HG03196 (cell line): ENCODE measurements at regions not wholly inside any gene's neighbourhood (a gene's known extent, or its start where the extent isn't known, plus 50 kb on each side); places are given as distances from the start of the nearest gene placed in this dataset.

ENCODE experiments used
- ATAC-seq: cut with Tn5 transposase; IDR thresholded peaks from one replicate; pipeline ENCODE4 v1.9.1; 2021; ENCODE audit not compliant: unreplicated experiment

DNA sequence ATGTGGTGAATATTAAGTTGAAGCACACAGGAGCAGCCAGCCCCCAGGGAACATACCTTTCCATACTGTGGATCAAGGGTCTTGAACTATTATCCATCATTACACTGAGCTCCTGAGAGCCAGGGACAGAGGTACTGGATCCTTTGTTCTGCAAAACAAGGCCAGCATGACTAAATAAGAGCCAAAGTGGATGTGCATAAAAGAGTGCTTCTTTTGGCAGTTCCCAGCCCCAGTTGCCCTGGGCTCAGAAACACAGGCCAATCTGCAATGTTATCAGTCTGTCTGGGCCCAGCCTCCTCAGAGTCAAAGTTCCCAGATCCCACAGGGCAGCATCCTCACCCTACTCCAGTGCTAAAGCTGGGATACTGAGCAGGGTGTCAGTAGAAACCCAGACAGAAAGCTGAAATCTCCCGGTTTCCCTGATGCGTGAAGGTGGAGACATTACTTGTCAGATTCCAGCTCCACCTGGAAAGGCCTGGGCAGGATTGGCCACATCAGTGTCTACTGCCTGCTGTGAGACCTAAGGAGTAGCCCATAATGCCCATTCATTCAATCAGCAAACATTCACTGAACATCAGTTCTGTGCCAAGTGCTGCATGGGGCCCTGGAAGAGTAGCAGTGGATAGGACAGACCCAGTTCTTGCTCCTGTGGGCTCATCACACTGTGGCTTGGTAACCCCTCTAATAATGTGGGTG is 342.7 kb downstream of the CXCL12 start:
- ATAC-seq: no peak

DNA sequence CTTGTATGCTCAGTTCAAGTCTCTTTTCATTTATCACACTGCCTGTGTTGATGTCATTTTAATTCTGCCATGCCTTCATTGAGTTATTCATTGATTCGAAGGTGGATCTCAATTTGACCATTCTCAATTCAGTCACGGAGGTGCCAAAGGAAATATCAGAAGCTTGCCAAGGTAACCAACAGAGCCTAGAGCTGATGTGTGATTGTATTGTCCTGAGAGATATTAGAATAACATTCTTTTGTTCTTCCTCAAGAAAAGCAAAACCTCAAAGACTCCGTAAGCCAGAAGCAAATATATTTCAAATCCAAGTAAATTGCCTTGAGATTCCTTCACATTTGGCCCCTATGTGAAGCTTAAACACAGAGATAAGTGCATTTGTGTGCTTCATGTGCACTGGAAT is 345.3 kb downstream of the CXCL12 start:
- no peak for ATAC-seq

DNA sequence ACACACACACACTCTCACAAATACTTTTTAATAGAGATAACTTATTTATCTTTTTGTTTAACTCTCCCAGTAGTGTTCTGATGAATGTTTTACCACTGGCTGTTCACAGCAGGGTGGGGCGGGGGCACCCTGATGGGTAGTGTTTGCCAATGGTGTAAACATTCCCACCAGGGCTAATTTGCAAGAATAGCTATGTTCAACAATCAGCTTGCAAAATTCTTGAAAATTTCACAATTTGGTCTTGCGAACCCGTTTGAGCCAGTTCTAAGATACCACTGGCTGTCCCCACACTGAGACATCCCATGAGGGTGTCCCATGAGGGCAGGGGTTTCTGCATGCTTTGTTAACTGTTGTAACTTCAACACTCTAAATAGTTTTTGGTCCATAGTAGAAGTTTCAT is 348.5 kb downstream of the CXCL12 start:
- no peak for ATAC-seq

DNA sequence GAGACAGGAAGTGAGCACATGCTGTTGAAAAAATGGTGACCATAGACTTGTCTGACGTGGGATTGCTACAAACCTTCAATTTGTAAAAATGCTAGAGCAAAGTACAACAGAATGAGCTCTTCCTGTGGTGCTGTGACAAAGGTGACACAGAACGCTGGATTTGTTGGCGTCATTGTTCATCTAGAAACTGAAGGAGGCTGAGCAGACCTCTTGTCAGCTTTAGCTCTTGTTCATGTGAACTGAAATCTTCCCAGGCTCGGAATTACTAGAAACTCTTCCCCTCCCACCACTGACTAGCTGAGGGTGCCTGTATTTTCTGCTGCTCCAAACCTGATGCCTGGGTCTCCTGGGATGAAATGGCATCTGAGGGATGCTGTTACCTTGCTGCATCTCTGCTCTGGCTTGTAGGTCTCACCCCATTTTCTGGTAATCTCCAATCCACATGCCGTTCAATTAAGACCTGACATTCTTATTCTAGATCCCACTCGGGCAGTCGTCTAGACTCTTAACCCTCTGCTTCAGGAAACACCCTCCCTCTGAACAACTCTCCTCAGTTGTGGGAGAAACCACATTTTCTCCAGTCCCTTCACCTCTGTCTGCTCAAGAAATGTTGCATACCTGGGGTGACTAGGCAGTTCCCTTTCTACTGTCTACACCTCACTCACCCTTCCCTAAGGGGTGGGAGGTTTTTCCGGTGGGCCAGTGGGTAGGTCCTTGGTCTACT is 349.3 kb downstream of the CXCL12 start:
- no peak for ATAC-seq

DNA sequence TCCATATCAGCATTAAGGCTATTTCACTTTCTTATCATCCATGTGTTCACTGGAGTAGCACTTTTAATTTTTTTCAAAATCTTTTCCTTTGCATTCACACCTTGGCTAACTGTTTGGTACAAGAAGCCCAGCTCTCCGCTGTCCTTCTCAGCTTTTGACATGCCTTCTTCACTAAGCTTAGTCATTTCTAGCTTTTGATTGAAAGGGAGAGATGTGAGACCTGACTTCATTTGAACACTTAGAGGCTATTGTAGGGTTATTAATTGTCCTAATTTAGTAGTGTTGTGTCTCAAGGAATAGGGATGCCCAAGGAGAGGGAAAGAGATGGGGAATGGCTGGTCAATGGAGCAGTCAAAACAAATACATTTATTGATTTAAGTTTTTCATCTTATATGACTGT is 350.0 kb downstream of the CXCL12 start:
- no peak for ATAC-seq

DNA sequence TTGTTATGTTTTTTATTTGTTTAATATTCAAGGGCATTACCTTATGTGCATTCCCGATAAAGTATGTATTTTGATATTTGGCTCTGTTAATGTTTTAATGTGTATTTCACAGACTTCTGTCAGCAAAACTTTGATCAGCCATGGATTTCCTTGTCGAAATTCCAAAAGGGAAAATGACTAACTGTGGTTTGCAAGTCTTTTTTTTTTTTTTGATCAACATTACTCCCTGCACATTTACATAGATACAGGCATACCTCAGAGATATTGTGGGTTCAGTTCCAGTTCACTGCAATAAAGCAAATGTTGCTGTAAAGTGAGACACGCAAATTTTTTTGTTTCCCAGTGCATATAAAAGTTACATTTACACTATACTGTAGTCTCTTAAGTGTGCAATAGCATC is 351.9 kb downstream of the CXCL12 start:
- no peak for ATAC-seq

DNA sequence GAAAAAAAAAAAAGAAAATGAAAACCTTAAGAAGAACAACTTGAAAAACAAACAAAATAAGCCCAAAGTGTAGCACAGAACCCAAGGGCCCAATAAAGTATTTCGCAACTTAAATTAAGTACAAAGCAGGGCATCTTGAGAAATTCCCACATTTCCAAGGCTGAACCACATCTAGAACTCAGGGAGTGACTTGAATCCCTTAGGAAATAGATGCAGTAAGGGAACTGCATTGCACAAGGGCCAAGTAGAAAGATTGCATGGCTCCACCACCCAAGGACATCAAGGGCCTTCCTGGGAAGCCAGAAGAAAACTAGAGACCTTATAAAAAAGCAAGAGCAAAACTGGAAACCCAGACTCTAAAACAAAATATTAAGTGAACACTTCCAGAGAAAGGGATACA is 352.7 kb downstream of the CXCL12 start:
- ATAC-seq: no peak

DNA sequence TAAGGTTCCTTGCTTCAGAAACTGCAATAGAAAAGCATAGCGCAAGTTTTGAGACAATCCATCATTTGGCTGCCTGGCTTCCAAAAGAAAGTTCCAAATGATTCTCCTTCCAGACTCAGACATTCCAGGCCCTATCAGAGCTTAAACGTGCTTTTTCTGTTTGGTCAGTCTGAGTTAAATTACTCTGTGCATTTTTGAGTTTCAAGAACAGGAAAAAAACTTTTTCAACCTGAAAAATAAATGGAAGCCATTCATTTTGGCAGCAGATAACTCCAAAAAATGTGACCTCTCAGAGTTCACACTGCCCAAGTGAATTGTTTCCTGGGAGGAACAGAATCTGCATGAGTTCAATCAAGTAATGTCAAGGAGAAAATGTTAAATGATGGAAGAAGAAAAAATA is 354.2 kb downstream of the CXCL12 start:
- ATAC-seq: no peak

DNA sequence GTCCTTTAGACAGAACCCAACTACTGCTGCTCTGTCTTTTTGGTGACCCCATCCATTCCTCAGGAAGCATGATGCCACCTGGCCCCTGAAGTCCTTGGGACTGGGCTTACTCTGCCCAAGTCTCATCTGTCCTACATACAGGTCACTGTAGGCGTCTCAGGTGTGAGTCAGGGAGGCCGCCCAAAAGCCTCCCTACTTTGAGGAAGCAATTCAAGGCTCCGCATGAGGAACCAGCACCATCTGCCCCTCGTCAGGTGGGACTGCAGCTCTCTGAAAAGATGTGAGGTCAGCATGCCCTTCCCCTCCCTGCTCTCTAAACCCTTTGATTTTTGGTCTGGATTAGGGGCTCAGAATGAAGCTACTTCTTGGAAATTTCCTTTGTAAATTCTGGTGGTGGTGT is 354.8 kb downstream of the CXCL12 start:
- ATAC-seq: peak; percentile 85

DNA sequence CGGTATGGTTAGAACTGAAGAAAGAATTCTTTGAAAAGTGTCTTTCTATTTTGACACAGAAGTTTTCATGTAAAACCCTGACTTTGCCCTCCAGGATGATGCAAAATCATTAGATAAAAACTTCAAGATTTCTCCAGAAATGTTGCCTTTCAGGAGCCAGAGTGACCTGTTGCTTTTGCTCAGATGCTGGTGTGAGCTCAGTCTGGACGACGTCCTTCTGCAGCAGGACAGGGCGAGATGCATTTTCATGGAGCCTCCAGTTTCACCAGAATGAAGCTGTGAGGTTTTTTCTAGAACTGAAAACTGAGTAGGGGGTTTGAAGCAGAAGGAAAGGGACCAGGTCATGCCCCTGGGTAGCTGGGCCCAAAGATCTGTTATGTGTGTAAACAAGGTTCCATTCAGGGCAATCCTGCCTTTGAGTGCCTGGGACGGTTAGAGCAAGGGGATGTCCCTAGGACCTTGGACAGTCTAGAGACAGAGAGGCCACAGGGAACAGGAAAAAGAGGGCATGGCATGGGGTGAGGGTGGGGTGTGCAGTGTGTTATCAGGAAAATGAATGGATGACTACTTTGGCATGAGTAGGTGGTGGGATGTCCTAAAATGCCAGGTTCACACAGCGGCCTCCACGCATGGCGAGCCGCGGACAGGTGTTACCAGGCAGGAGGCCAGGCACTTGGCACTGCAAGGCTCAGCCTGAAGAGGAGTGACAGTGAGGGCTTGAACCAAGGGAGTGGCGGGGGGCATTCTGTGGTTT is 356.3 kb downstream of the CXCL12 start:
- no peak for ATAC-seq

DNA sequence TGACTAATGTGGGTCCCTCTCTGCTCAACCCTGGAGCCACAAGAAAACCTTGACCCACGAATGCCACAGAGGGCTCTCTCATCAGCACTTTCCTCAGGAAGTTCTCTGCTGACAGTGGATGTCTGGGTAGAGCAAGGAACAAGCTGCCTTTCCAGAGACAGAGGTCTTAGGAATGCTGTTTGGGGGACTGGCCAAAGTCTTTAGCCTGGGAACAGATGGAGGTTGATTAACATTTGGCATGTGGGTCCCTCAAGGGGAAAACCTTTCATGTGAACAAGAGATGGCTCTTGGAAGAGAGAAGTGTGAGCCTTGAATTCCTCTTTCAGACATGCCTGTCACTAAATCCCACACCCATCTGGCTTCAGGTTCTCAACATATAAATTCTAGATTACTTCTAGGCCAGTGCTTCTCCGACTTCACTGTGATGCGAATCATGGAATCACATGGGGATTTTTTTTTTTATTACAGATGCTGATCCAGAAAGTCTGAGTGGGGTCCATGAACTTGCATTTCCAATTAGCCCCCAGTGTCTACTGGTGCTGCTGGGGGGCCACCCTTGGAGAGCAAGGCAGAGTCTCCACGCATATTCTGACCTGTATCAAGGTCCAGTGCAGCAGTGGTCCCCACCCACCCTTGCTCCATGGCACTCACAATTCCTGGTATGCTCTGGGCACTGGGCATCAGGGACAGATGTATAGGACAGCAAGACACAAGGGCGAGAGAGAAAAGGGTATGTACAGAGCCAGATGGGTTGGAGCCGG is 360.4 kb downstream of the CXCL12 start:
- no peak for ATAC-seq

DNA sequence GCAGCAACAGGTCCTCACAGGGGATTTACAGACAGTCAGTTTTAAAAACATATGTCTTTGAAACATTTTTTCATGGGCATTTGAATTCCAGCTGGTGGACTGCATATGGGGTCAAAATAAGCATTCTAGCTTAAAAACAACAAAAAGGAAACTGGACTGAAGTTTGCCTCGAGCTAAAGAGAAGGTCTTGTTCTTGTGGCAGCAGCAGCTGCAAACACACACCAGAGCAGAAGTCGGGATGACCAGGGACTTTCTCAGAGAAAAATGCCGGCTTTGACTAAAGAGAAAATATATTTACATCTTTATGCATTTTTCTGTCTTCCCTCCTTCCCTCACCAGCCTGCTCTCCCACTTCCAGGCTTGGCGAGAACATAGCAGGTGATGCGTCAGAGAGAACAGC is 361.4 kb downstream of the CXCL12 start:
- no peak for ATAC-seq

DNA sequence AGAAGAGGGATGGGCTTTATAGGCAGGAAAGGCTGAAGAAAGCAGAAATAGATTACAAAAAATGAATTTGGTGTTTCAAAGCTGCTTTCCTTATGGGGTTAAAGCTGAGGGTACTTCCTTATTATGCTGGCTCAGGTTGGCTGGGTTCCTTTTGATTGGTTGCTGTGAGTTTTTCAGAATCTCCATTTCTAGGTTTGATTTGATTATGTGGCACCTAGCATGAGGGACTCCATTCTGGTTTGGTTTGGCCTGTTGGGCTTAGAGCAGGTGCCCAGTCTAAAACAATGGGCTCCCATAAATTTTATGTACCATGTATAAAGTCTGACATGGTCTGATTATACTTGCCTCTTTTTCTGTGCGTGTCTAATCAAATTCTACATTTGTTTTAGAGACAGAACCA is 362.7 kb downstream of the CXCL12 start:
- no peak for ATAC-seq

DNA sequence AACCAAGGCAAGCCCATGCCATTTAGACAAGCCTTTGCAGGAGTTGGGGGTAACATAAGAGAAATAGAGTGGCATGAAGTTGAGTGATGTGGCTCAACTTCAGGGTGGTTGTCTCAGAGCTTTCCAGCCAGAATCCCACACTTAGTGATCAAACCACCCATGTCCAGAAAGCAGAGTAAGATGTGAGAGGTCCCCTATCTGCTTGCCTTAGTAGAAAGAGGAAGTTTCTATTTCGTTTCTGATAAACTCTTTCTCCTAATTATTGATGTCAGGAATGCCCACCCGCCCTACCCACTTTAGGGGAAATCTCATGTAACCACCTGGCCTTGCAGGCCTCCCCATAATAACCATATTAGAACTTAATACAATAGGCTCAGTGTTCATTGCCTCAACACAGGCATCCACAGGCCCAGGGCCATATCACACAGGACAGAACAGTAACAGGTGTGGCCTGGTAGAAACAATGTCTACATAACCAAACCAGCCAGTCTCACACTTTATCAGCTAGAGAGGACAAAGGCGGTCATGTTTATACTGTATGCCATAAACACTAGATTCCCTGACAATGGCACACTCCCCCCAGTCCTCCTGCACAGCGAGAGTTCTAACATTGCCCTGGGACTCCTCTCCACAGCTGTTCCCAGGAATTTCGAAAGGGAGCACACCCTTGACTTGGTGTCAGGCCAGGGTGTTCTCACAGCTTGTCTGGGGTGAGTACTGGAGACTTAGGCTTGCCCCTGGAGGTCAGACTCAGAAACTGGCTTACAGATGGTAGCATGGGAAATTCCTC is 364.4 kb downstream of the CXCL12 start:
- ATAC-seq: peak; percentile 60

DNA sequence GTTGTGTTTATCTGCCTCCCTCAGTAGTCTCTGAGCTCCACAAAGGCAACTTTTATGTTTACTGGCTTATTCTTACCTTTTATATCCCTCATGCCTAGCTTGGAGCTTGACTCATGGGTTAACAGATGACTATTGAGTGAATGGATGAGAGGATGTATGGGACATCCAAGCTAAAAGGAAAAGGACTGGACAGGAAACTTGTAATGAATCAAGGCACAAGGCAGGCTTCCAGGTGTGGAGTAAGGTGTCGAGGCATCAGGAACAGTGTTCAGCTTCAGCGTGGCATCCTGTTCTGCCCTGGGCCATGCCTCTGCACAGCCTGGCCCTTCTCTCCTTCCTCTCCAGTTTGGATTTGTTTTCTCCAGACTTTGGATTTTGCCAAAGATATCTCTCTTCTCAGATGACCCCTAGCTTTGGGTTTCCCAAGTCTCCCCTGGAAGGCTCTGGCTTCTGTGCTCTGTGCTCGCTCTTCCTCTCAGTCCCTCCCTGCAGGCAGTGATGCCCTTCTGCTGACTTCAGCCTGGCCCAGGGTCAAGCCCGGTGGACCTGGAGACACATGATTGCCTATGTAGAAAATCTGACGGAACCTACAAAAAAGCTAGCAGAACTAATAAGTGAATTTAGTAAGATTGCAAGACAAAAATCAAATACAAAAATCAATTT is 367.3 kb downstream of the CXCL12 start:
- no peak for ATAC-seq

DNA sequence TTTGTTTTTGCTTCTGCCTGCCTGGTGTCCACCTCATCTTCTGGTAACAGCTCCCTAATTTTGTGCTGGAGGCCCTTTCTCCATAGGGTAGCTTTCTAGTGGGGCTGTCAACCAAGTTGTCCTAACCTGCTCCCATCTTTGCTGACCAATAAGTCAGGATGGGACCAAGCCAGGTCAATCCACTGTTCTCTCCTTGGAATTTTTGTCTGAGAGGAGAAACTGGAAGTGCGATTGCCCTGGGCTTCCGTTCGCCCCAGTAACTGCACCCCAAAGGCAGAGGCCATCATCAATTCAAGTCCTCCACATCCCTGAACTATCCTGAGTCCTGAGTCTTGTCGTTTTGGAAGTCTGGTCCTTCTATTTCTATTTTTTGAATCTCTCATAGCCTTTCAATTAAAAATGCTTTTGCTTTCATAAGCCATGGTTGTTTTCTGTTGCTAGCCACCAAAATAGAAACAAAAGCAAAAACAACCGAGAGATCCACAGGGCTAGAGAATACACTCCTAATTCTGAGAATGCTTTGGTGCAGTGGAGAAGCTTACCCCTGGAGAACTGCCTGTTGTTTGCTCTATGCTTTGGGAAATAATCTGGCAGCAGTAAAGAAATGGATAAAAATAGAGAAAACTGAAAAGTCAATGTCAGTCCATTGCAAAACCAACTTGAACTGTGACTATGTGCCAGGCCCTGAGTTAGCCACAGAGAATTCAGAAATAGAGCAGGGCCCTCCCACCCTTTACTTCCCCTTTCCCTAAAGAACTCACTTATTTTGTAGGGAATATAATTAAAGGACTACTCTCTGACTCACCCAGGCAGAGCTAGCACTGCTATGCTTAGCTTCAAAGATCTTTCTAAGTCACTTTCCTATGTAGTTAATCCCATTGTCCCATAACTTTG is 368.1 kb downstream of the CXCL12 start:
- ATAC-seq: no peak

DNA sequence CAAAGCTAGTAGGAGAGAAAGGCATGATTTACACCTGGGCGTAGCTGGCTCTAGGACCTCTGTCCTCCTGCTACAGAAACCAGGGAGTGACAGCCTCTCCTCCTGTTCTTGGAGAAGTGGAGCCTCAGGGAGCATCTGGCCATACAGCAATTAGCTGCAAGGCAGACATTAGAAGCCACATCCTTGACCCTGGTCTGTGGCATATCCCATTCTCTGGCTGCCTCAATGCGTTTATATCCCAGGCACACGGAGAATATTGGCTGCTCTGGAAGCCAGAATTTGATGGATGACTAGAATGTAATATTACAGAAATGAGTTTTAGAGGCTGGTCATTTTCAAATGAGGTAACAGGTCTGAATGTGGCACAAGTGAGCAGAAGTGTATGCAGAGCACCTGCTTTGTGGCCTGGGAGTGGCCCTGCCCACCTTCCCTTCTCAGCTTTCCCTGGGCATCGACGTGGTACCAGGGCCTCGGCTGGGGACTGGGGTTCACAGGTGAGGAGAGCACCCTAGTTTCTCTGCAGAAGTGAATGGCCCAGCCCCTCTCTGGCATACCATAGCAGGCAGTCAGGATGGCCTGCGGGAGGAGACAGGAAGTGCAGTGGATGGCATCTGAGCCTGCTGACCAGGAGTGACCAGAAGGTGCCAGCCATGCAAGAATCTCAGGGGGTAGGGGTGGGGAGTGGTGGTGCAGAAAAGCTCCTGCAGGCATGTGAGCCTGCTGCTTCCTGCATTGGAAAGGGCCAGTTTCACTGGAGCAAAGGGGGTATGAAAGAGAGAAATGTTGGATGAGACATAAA is 367.2 kb upstream of the ZNF32 start:
- ATAC-seq: no peak

DNA sequence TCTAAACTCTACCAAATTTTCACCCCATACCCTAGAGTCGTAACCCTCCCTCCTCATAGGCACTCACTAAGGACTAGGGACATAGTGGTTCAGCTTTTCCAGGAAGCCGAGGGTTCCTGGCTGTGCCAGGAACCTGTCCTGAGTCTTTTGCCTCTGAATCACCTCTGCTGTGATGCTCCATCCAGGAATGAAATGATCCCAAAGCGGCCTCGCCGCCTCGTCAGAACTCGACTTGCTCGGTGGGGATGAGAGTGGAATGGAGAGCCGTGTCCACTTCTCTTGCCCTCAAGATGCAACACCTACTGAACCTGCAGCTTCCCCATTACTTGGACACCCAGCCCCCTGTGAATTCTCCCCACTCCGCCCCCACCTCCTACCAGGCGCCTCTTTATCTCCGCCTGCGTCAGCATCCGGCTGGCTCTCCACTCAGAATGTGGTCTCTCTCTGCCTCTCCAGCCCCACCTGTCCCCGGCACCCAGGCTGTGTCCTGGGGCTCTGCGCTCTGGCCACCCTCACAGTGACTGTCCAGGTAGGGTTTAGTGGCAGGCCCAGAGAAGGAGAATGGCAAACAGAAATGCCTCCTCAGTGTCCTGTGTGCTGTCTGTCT is 366.1 kb upstream of the ZNF32 start:
- ATAC-seq: no peak
